ENCODE measurements at regions not wholly inside any gene's neighbourhood (a gene's known extent, or its start where the extent isn't known, plus 50 kb on each side); places are given as distances from the start of the nearest gene placed in this dataset.

DNA sequence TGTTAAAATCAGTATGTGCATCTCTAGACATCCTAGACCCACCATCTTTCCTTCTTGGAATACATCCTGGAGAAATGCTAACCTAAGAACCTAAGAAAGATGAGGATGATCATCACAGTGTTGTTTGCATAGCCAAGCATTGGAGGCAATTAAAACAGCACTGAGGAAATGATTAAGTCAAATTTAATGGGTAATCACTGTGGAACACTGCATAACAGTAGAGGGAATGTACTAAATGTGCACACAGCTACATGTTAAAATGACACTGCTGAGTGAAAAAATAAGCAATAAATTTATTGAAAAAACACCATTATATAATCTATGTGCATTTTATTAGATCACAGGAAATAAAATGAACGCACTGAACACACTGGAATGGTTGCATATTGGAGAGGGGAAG is 987.1 kb upstream of the SEL1L start:
- TF ChIP-seq CTCF (IDR thresholded peaks at IDR 0.05; ENCODE audit: insufficient read depth, low read depth, low read length, missing control alignments): no peak
- no peak for DNase-seq (ENCODE audit: low read depth)
- H3K4me3 ChIP-seq (ENCODE audit: low read length): no peak overlapping the region

DNA sequence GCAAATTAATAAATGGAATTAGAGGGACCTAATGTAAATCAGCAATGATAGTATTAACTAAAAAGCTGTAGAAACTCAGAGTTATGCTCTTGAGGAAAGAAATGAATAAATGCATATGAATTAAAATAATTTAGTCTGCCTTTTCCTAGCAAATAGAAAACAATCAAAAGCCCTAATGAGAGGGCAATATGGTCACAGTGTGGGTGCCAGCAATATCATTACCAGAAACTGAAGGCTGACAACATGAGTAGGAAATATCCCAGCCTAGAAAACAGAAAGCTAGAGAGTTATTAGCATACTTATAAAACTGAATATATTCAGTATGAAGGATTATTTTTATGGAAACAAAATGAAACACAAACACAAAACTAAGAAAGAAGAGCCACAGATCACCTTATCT is 987.5 kb upstream of the SEL1L start:
- TF ChIP-seq CTCF (IDR thresholded peaks at IDR 0.05; ENCODE audit: insufficient read depth, low read depth, low read length, missing control alignments): no peak
- no peak overlapping the region for H3K4me3 ChIP-seq (ENCODE audit: low read length)
- no peak for DNase-seq (ENCODE audit: low read depth)

DNA sequence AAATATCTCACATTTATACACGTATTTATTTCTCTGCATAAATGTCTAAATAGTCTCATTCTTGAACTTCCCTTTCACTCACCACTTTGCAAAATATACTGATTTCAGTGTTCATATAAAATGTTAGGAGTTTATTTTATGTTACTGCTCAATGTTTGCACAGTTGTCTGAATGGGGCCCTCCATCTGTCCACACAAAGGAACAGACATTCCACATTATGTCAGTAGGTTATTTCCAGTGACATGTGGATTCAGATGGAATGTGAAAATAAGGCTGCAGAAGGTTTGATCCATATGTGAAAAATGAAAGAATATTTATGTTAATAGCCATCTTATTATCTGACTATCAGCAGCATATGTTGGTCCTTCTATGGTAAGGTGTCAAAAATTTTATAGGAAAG is 994.4 kb upstream of the SEL1L start:
- H3K4me3 ChIP-seq (ENCODE audit: low read length): no peak overlapping the region
- no peak for DNase-seq (ENCODE audit: low read depth)
- no peak for TF ChIP-seq CTCF (IDR thresholded peaks at IDR 0.05; ENCODE audit: insufficient read depth, low read depth, low read length, missing control alignments)

GRCh38 chr14:82533351-82533750 is 999.7 kb upstream of the SEL1L start:
- no peak for TF ChIP-seq CTCF (IDR thresholded peaks at IDR 0.05; ENCODE audit: insufficient read depth, low read depth, low read length, missing control alignments)
- DNase-seq (ENCODE audit: low read depth): no peak
- H3K4me3 ChIP-seq (ENCODE audit: low read length): no peak overlapping the region

DNA sequence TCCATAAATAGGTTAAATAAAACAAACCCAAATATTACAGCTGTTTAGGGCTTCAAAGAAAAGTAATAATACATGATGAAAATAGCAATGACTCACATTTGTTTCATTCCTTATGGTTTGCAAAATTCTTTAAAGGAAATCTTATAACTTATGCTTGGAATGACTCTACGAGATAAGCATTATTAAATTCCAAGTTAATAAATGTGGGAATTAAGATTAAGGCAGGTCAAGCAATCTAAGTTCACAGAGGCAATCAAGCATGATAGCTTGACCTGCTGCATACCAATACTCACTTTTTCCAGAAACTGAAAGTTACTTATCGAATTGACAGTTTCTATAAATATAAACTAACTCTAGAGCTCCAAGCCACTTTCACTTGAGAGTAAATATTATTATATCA is 1002.9 kb upstream of the SEL1L start:
- DNase-seq (ENCODE audit: low read depth): no peak
- TF ChIP-seq CTCF (IDR thresholded peaks at IDR 0.05; ENCODE audit: insufficient read depth, low read depth, low read length, missing control alignments): no peak
- no peak overlapping the region for H3K4me3 ChIP-seq (ENCODE audit: low read length)

GRCh38 chr14:82537831-82538230 is 1004.2 kb upstream of the SEL1L start:
- no peak overlapping the region for H3K4me3 ChIP-seq (ENCODE audit: low read length)
- no peak for DNase-seq (ENCODE audit: low read depth)

More at GRCh38 chr14:82537831-82538230, 1004.2 kb upstream of the SEL1L start:
- TF ChIP-seq CTCF (IDR thresholded peaks at IDR 0.05; ENCODE audit: insufficient read depth, low read depth, low read length, missing control alignments): no peak
